ENCODE measurements at regions not wholly inside any gene's neighbourhood (a gene's known extent, or its start where the extent isn't known, plus 50 kb on each side); places are given as distances from the start of the nearest gene placed in this dataset.
"Not testable (repeated sequence)": the region's sequence is repeated elsewhere in the genome, so short reads cannot be mapped to it uniquely, and the experiment has no call there.

GRCh38 chrX:13468096-13468495, 101.3 kb upstream of the EGFL6 start:
- Mint-ChIP-seq H3K36me3 (ENCODE audit: low read depth) (no peaks in the 10 kb centered on the region), H3K9me3 (no peaks in the 10 kb centered on the region), H3K4me3 (no peak overlapping the region), H3K27ac (no peak overlapping the region), H3K27me3 (no peaks in the 10 kb centered on the region), H3K4me1 (ENCODE audit: low read depth) (peaks cover 26% of the 10 kb centered on the region)

- Mint-ChIP-seq H3K36me3 (ENCODE audit: low read depth) (no peaks in the 10 kb centered on the region), H3K27ac (no peak overlapping the region), H3K27me3 (no peaks in the 10 kb centered on the region), H3K4me3 (no peak overlapping the region), H3K9me3 (no peaks in the 10 kb centered on the region), H3K4me1 (ENCODE audit: low read depth) (peaks cover 19% of the 10 kb centered on the region)
Observed at GRCh38 chrX:13467243-13467642, 102.2 kb upstream of the EGFL6 start.

- Mint-ChIP-seq H3K27me3 (no peaks in the 10 kb centered on the region), H3K9me3 (no peaks in the 10 kb centered on the region), H3K4me1 (ENCODE audit: low read depth) (peaks cover 7% of the 10 kb centered on the region), H3K27ac (no peak overlapping the region), H3K4me3 (no peak overlapping the region), H3K36me3 (ENCODE audit: low read depth) (no peaks in the 10 kb centered on the region)
Observed at GRCh38 chrX:13464599-13465275, 104.7 kb upstream of the EGFL6 start.

GRCh38 chrX:13463608-13464007, 105.8 kb upstream of the EGFL6 start:
- no peaks in the 10 kb centered on the region for H3K9me3 Mint-ChIP-seq
- no peak overlapping the region for H3K27ac Mint-ChIP-seq
- peaks cover 5% of the 10 kb centered on the region for H3K4me1 Mint-ChIP-seq (ENCODE audit: low read depth)
- H3K4me3 Mint-ChIP-seq = no peak overlapping the region
- H3K36me3 Mint-ChIP-seq (ENCODE audit: low read depth) = no peaks in the 10 kb centered on the region
- no peaks in the 10 kb centered on the region for H3K27me3 Mint-ChIP-seq

- H3K9me3 Mint-ChIP-seq = peaks cover 5% of the 10 kb centered on the region
- H3K27me3 Mint-ChIP-seq = no peaks in the 10 kb centered on the region
- no peak overlapping the region for H3K4me3 Mint-ChIP-seq
- H3K4me1 Mint-ChIP-seq (ENCODE audit: low read depth) = no peaks in the 10 kb centered on the region
- no peak overlapping the region for H3K27ac Mint-ChIP-seq
- no peaks in the 10 kb centered on the region for H3K36me3 Mint-ChIP-seq (ENCODE audit: low read depth)
Observed at GRCh38 chrX:13452283-13452682, 117.1 kb upstream of the EGFL6 start.

GRCh38 chrX:13449441-13449840, 120.0 kb upstream of the EGFL6 start:
- Mint-ChIP-seq H3K4me3 (no peak overlapping the region), H3K9me3 (peaks cover 5% of the 10 kb centered on the region), H3K36me3 (ENCODE audit: low read depth) (no peaks in the 10 kb centered on the region), H3K4me1 (ENCODE audit: low read depth) (no peaks in the 10 kb centered on the region), H3K27me3 (no peaks in the 10 kb centered on the region), H3K27ac (no peak overlapping the region)

- Mint-ChIP-seq H3K36me3 (ENCODE audit: low read depth) (no peaks in the 10 kb centered on the region), H3K4me3 (no peak overlapping the region)
Observed at GRCh38 chrX:13448941-13449340, 120.5 kb upstream of the EGFL6 start.

GRCh38 chrX:13441608-13442007, 121.8 kb upstream of the ATXN3L start:
- not testable (repeated sequence) for H3K36me3 Mint-ChIP-seq (ENCODE audit: low read depth); H3K4me1 Mint-ChIP-seq (ENCODE audit: low read depth); H3K27me3 Mint-ChIP-seq; H3K4me3 Mint-ChIP-seq; H3K9me3 Mint-ChIP-seq; H3K27ac Mint-ChIP-seq

More at GRCh38 chrX:13448941-13449340, 120.5 kb upstream of the EGFL6 start:
- Mint-ChIP-seq H3K9me3 (peaks cover 5% of the 10 kb centered on the region), H3K27ac (no peak overlapping the region), H3K27me3 (no peaks in the 10 kb centered on the region), H3K4me1 (ENCODE audit: low read depth) (no peaks in the 10 kb centered on the region)

- Mint-ChIP-seq H3K9me3 (no peaks in the 10 kb centered on the region), H3K36me3 (ENCODE audit: low read depth) (no peaks in the 10 kb centered on the region), H3K27ac (no peak overlapping the region)
Observed at GRCh38 chrX:13440176-13440575, 120.3 kb upstream of the ATXN3L start.

GRCh38 chrX:13433298-13433605, 113.4 kb upstream of the ATXN3L start:
- Mint-ChIP-seq H3K4me1 (ENCODE audit: low read depth) (peaks cover 16% of the 10 kb centered on the region), H3K27ac (no peak overlapping the region), H3K4me3 (no peak overlapping the region), H3K9me3 (no peaks in the 10 kb centered on the region), H3K27me3 (no peaks in the 10 kb centered on the region), H3K36me3 (ENCODE audit: low read depth) (no peaks in the 10 kb centered on the region)

More at GRCh38 chrX:13440176-13440575, 120.3 kb upstream of the ATXN3L start:
- Mint-ChIP-seq H3K4me3 (no peak overlapping the region), H3K4me1 (ENCODE audit: low read depth) (no peaks in the 10 kb centered on the region), H3K27me3 (no peaks in the 10 kb centered on the region)

- Mint-ChIP-seq H3K4me3 (no peak overlapping the region), H3K4me1 (ENCODE audit: low read depth) (peaks cover 22% of the 10 kb centered on the region), H3K27me3 (no peaks in the 10 kb centered on the region), H3K36me3 (ENCODE audit: low read depth) (no peaks in the 10 kb centered on the region), H3K9me3 (no peaks in the 10 kb centered on the region), H3K27ac (no peak overlapping the region)
Observed at GRCh38 chrX:13432414-13433297, 112.8 kb upstream of the ATXN3L start.

GRCh38 chrX:13430136-13430827, 110.4 kb upstream of the ATXN3L start:
- Mint-ChIP-seq H3K4me3 (no peak overlapping the region), H3K27ac (no peak overlapping the region), H3K9me3 (no peaks in the 10 kb centered on the region), H3K36me3 (ENCODE audit: low read depth) (no peaks in the 10 kb centered on the region), H3K4me1 (ENCODE audit: low read depth) (peaks cover 27% of the 10 kb centered on the region), H3K27me3 (no peaks in the 10 kb centered on the region)

GRCh38 chrX:13428053-13428786, 108.4 kb upstream of the ATXN3L start:
- H3K27ac Mint-ChIP-seq = peak overlapping the region; percentile 40

GRCh38 chrX:13427441-13428052, 107.7 kb upstream of the ATXN3L start:
- H3K4me3 Mint-ChIP-seq = no peak overlapping the region
- peaks cover 27% of the 10 kb centered on the region for H3K4me1 Mint-ChIP-seq (ENCODE audit: low read depth)
- H3K27ac Mint-ChIP-seq = peak overlapping the region; percentile 40
- no peaks in the 10 kb centered on the region for H3K27me3 Mint-ChIP-seq
- no peaks in the 10 kb centered on the region for H3K9me3 Mint-ChIP-seq
- H3K36me3 Mint-ChIP-seq (ENCODE audit: low read depth) = no peaks in the 10 kb centered on the region

More at GRCh38 chrX:13428053-13428786, 108.4 kb upstream of the ATXN3L start:
- H3K9me3 Mint-ChIP-seq = no peaks in the 10 kb centered on the region
- peaks cover 27% of the 10 kb centered on the region for H3K4me1 Mint-ChIP-seq (ENCODE audit: low read depth)
- H3K4me3 Mint-ChIP-seq = no peak overlapping the region
- no peaks in the 10 kb centered on the region for H3K36me3 Mint-ChIP-seq (ENCODE audit: low read depth)
- H3K27me3 Mint-ChIP-seq = no peaks in the 10 kb centered on the region
